HG03378 (cell line): ENCODE measurements at regions not wholly inside any gene's neighbourhood (a gene's known extent, or its start where the extent isn't known, plus 50 kb on each side); places are given as distances from the start of the nearest gene placed in this dataset.

Source experiments
- ATAC-seq: cut with Tn5 transposase; IDR thresholded peaks from one replicate; pipeline ENCODE4 v1.9.1; 2021; ENCODE audit warnings: mild to moderate bottlenecking, moderate library complexity; ENCODE audit not compliant: unreplicated experiment

GRCh38 chr1:60753036-60753900, 329.1 kb upstream of the NFIA start:
- ATAC-seq, result no peak

GRCh38 chr1:60751306-60751705, 331.1 kb upstream of the NFIA start:
- no peak for ATAC-seq

- ATAC-seq, result no peak
These were observed 335.0 kb upstream of the NFIA start for GRCh38 chr1:60747353-60747752.

GRCh38 chr1:60746278-60746791, 336.0 kb upstream of the NFIA start:
- ATAC-seq, result no peak

- no peak for ATAC-seq
These were observed 336.9 kb upstream of the NFIA start for GRCh38 chr1:60745484-60745883.

- ATAC-seq, result no peak
These were observed 340.0 kb upstream of the NFIA start for GRCh38 chr1:60742339-60742738.

GRCh38 chr1:60740154-60740553, 342.2 kb upstream of the NFIA start:
- ATAC-seq, result no peak

GRCh38 chr1:60739729-60740128, 342.6 kb upstream of the NFIA start:
- no peak for ATAC-seq

GRCh38 chr1:60732977-60733401, 349.4 kb upstream of the NFIA start:
- ATAC-seq, result no peak

GRCh38 chr1:60731321-60731720, 351.0 kb upstream of the NFIA start:
- ATAC-seq, result no peak

GRCh38 chr1:60727552-60727951, 354.8 kb upstream of the NFIA start:
- no peak for ATAC-seq

- no peak for ATAC-seq
These were observed 365.9 kb upstream of the NFIA start for GRCh38 chr1:60716472-60716871.

- no peak for ATAC-seq
These were observed 366.4 kb upstream of the NFIA start for GRCh38 chr1:60715970-60716369.

- no peak for ATAC-seq
These were observed 372.9 kb upstream of the NFIA start for GRCh38 chr1:60709426-60709825.

- ATAC-seq, result no peak
These were observed 377.3 kb upstream of the NFIA start for GRCh38 chr1:60705026-60705425.

GRCh38 chr1:60703155-60703554, 379.2 kb upstream of the NFIA start:
- no peak for ATAC-seq

GRCh38 chr1:60699325-60699724, 383.0 kb upstream of the NFIA start:
- ATAC-seq, result no peak

GRCh38 chr1:60697204-60697994, 385.0 kb upstream of the NFIA start:
- no peak for ATAC-seq

GRCh38 chr1:60696512-60696911, 385.8 kb upstream of the NFIA start:
- ATAC-seq, result no peak

- no peak for ATAC-seq
These were observed 386.6 kb upstream of the NFIA start for GRCh38 chr1:60695716-60696171.

- no peak for ATAC-seq
These were observed 387.4 kb upstream of the NFIA start for GRCh38 chr1:60694980-60695379.

GRCh38 chr1:60692031-60692430, 390.3 kb upstream of the NFIA start:
- ATAC-seq, result no peak
